Astrocyte (in vitro differentiated cells and primary cell): ENCODE measurements at regions not wholly inside any gene's neighbourhood (a gene's known extent, or its start where the extent isn't known, plus 50 kb on each side); places are given as distances from the start of the nearest gene placed in this dataset.

ENCODE experiments used
- DNase-seq: peaks from one replicate; pipeline ENCODE4 v3.0.0-alpha.2; 2010; ENCODE audit warnings: low read depth
- FAIRE-seq: peaks from 2 replicates; lab custom pipeline; 2011; peaks lifted over from hg19 to GRCh38; lab: Jason Lieb, UNC
- H2AFZ ChIP-seq: 2 replicates; pipeline ENCODE4 v1.6.0; 2012; ENCODE audit warnings: low read depth, low read length, inconsistent platforms
- H3K27ac ChIP-seq: 2 replicates; pipeline ENCODE4 v1.5.1; 2011; ENCODE audit warnings: low read depth, low read length, inconsistent platforms
- H3K27me3 ChIP-seq: 2 replicates; pipeline ENCODE4 v1.6.0; 2011; ENCODE audit warnings: low read length, inconsistent platforms; ENCODE audit not compliant: insufficient read depth
- H3K36me3 ChIP-seq: 2 replicates; pipeline ENCODE4 v1.5.1; 2011; ENCODE audit warnings: low read length, inconsistent platforms; ENCODE audit not compliant: insufficient read depth
- H3K4me1 ChIP-seq: 2 replicates; pipeline ENCODE4 v1.5.1; 2011; ENCODE audit warnings: low read length, inconsistent platforms; ENCODE audit not compliant: insufficient read depth
- H3K4me2 ChIP-seq: 2 replicates; pipeline ENCODE4 v1.6.0; 2012; ENCODE audit warnings: low read length, inconsistent platforms
- H3K4me3 ChIP-seq: 2 replicates; pipeline ENCODE4 v1.5.1; 2011; ENCODE audit warnings: low read depth, mild to moderate bottlenecking, low read length, inconsistent platforms; ENCODE audit not compliant: insufficient read depth
- H3K79me2 ChIP-seq: 2 replicates; pipeline ENCODE4 v1.6.0; 2012; ENCODE audit warnings: mild to moderate bottlenecking, low read length, inconsistent platforms; ENCODE audit not compliant: insufficient read depth
- H3K9ac ChIP-seq: 2 replicates; pipeline ENCODE4 v1.6.0; 2012; ENCODE audit warnings: mild to moderate bottlenecking, low read length, inconsistent platforms
- H3K9me3 ChIP-seq: 2 replicates; pipeline ENCODE4 v1.5.1; 2012; ENCODE audit warnings: low read depth, mild to moderate bottlenecking, low read length, inconsistent platforms; ENCODE audit not compliant: insufficient read depth
- H4K20me1 ChIP-seq: 2 replicates; pipeline ENCODE4 v1.6.0; 2012; ENCODE audit warnings: low read length, inconsistent platforms; ENCODE audit not compliant: insufficient read depth
- H3K27ac Mint-ChIP-seq: one replicate; pipeline ENCODE4 v1.8.0; 2021; ENCODE audit warnings: mild to moderate bottlenecking, mixed read lengths; ENCODE audit not compliant: unreplicated experiment
- H3K27me3 Mint-ChIP-seq: one replicate; pipeline ENCODE4 v1.8.0; 2021; ENCODE audit warnings: low read depth, mixed read lengths; ENCODE audit not compliant: unreplicated experiment
- H3K36me3 Mint-ChIP-seq: one replicate; pipeline ENCODE4 v1.8.0; 2021; ENCODE audit warnings: low read depth, mixed read lengths; ENCODE audit not compliant: unreplicated experiment
- H3K4me1 Mint-ChIP-seq: one replicate; pipeline ENCODE4 v1.8.0; 2021; ENCODE audit warnings: low read depth, mixed read lengths; ENCODE audit not compliant: unreplicated experiment
- H3K4me3 Mint-ChIP-seq: one replicate; pipeline ENCODE4 v1.8.0; 2021; ENCODE audit warnings: mild to moderate bottlenecking, moderate library complexity, mixed read lengths; ENCODE audit not compliant: unreplicated experiment
- H3K9me3 Mint-ChIP-seq: one replicate; pipeline ENCODE4 v1.8.0; 2021; ENCODE audit warnings: mild to moderate bottlenecking, mixed read lengths; ENCODE audit not compliant: unreplicated experiment
- CTCF ChIP-seq: IDR thresholded peaks from 2 replicates; pipeline ENCODE4 v1.5.1; 2011; ENCODE audit warnings: low read depth, mild to moderate bottlenecking, inconsistent platforms, low read length, moderate library complexity; ENCODE audit not compliant: insufficient read depth
- EZH2 ChIP-seq: IDR thresholded peaks from 2 replicates; pipeline ENCODE4 v1.6.1; 2012; ENCODE audit warnings: mild to moderate bottlenecking, low read length, inconsistent platforms; ENCODE audit not compliant: insufficient read depth

GRCh38 chr3:159593927-159594605, 394.6 kb upstream of the IL12A start:
- Histone ChIP-seq H3K79me2 (no peaks in the 10 kb centered on the region), H3K9me3 (no peaks in the 10 kb centered on the region), H4K20me1 (no peaks in the 10 kb centered on the region), H2AFZ (no peak overlapping the region), H3K4me2 (no peak overlapping the region), H3K27ac (no peak overlapping the region), H3K4me3 (no peak overlapping the region), H3K36me3 (no peaks in the 10 kb centered on the region), H3K9ac (no peak overlapping the region), H3K27me3 (peaks cover 3% of the 10 kb centered on the region), H3K4me1 (no peaks in the 10 kb centered on the region)
- Mint-ChIP-seq H3K4me3 (no peak overlapping the region), H3K4me1 (peaks cover 3% of the 10 kb centered on the region), H3K27me3 (peaks cover 6% of the 10 kb centered on the region), H3K27ac (no peak overlapping the region), H3K36me3 (no peaks in the 10 kb centered on the region), H3K9me3 (peaks cover 10% of the 10 kb centered on the region)
- no peak for DNase-seq
- FAIRE-seq, result no peak
- TF ChIP-seq EZH2, result no peak
- TF ChIP-seq CTCF, result no peak

GRCh38 chr3:159600291-159600690, 388.3 kb upstream of the IL12A start:
- DNase-seq (no peak), FAIRE-seq (no peak)
- no peak overlapping the region for H3K4me3 Mint-ChIP-seq
- H3K27ac ChIP-seq, result no peak overlapping the region
- peaks cover 3% of the 10 kb centered on the region for H3K9me3 ChIP-seq
- H3K27ac Mint-ChIP-seq, result no peak overlapping the region
- no peak overlapping the region for H3K9ac ChIP-seq
- no peaks in the 10 kb centered on the region for H4K20me1 ChIP-seq
- H3K36me3 ChIP-seq, result no peaks in the 10 kb centered on the region
- H3K27me3 ChIP-seq, result no peaks in the 10 kb centered on the region
- TF ChIP-seq CTCF, result no peak
- no peak for TF ChIP-seq EZH2
- no peak overlapping the region for H3K4me3 ChIP-seq
- H3K4me1 Mint-ChIP-seq, result peaks cover 4% of the 10 kb centered on the region
- H3K9me3 Mint-ChIP-seq, result peaks cover 26% of the 10 kb centered on the region
- peaks cover 2% of the 10 kb centered on the region for H3K27me3 Mint-ChIP-seq
- H3K4me2 ChIP-seq, result no peak overlapping the region
- no peak overlapping the region for H2AFZ ChIP-seq
- no peaks in the 10 kb centered on the region for H3K36me3 Mint-ChIP-seq
- no peaks in the 10 kb centered on the region for H3K4me1 ChIP-seq
- no peaks in the 10 kb centered on the region for H3K79me2 ChIP-seq

GRCh38 chr3:159604151-159604581, 384.5 kb upstream of the IL12A start:
- FAIRE-seq, result peak; percentile 68

More at GRCh38 chr3:159604151-159604581, 384.5 kb upstream of the IL12A start:
- Histone ChIP-seq H3K27me3 (no peaks in the 10 kb centered on the region), H3K79me2 (no peaks in the 10 kb centered on the region), H3K4me1 (no peaks in the 10 kb centered on the region), H2AFZ (peak overlapping the region; percentile 16), H3K36me3 (no peaks in the 10 kb centered on the region), H3K9me3 (peaks cover 3% of the 10 kb centered on the region), H4K20me1 (no peaks in the 10 kb centered on the region), H3K9ac (no peak overlapping the region), H3K27ac (no peak overlapping the region), H3K4me3 (no peak overlapping the region), H3K4me2 (peak overlapping the region; percentile 8)
- Mint-ChIP-seq H3K27ac (peak overlapping the region; percentile 43), H3K4me3 (no peak overlapping the region), H3K27me3 (no peaks in the 10 kb centered on the region), H3K4me1 (peaks cover 9% of the 10 kb centered on the region), H3K9me3 (peaks cover 16% of the 10 kb centered on the region), H3K36me3 (no peaks in the 10 kb centered on the region)
- DNase-seq, result peak; percentile 71
- TF ChIP-seq CTCF (no peak), EZH2 (no peak)
